Keratinocyte (primary cell): ENCODE measurements at regions not wholly inside any gene's neighbourhood (a gene's known extent, or its start where the extent isn't known, plus 50 kb on each side); places are given as distances from the start of the nearest gene placed in this dataset.

Experiments
- DNase-seq: peaks from one replicate; pipeline ENCODE4 v3.0.0-alpha.2; 2011; ENCODE audit warnings: low read depth, missing footprints, low spot score
- FAIRE-seq: peaks from 2 replicates; lab custom pipeline; 2011; peaks lifted over from hg19 to GRCh38; lab: Jason Lieb, UNC
- H2AFZ ChIP-seq: 2 replicates; pipeline ENCODE4 v1.6.0; 2012; ENCODE audit warnings: low read length, control low read depth, inconsistent platforms; ENCODE audit not compliant: control insufficient read depth
- H3K27ac ChIP-seq: 2 replicates; pipeline ENCODE4 v1.5.1; 2011; ENCODE audit warnings: low read length; ENCODE audit not compliant: control insufficient read depth, insufficient read depth
- H3K27me3 ChIP-seq: 3 replicates; pipeline ENCODE4 v1.6.0; 2011; ENCODE audit warnings: low read length; ENCODE audit not compliant: control insufficient read depth, insufficient read depth; ENCODE audit errors: extremely low read depth
- H3K36me3 ChIP-seq, 2 experiments: 2 replicates in 1 of 2; 3 replicates in 1 of 2; pipeline ENCODE4 v1.5.1; 2011; ENCODE audit warnings: low read length in 2 of 2, mild to moderate bottlenecking in 1 of 2; ENCODE audit not compliant: control insufficient read depth in 2 of 2, insufficient read depth in 2 of 2; ENCODE audit errors: extremely low read depth in 1 of 2
- H3K4me1 ChIP-seq: 3 replicates; pipeline ENCODE4 v1.5.1; 2011; ENCODE audit warnings: low read length; ENCODE audit not compliant: control insufficient read depth, insufficient read depth; ENCODE audit errors: extremely low read depth
- H3K4me2 ChIP-seq: 3 replicates; pipeline ENCODE4 v1.6.0; 2011; ENCODE audit warnings: low read depth, low read length; ENCODE audit not compliant: control insufficient read depth, insufficient read depth; ENCODE audit errors: extremely low read depth
- H3K4me3 ChIP-seq, 3 experiments: fragments of 200-600 bp in 1 of 3; sonication (generic) in 1 of 3; 2 replicates in 2 of 3; 3 replicates in 1 of 3; pipeline ENCODE4 v1.5.1; 2011 to 2016; ENCODE audit warnings: low read length in 3 of 3, mild to moderate bottlenecking in 3 of 3, control low read depth in 2 of 3, inconsistent platforms in 1 of 3, low read depth in 1 of 3, mixed read lengths in 1 of 3, mixed run types in 1 of 3, moderate library complexity in 1 of 3; ENCODE audit not compliant: control insufficient read depth in 2 of 3, insufficient read depth in 2 of 3; ENCODE audit errors: extremely low read depth in 1 of 3
- H3K79me2 ChIP-seq: 2 replicates; pipeline ENCODE4 v1.6.0; 2012; ENCODE audit warnings: low read length; ENCODE audit not compliant: control insufficient read depth, insufficient read depth
- H3K9ac ChIP-seq: 3 replicates; pipeline ENCODE4 v1.6.0; 2011; ENCODE audit warnings: low read length; ENCODE audit not compliant: control insufficient read depth, insufficient read depth; ENCODE audit errors: extremely low read depth
- H3K9me1 ChIP-seq: 3 replicates; pipeline ENCODE4 v1.6.0; 2011; ENCODE audit warnings: low read length; ENCODE audit not compliant: control insufficient read depth, insufficient read depth; ENCODE audit errors: extremely low read depth
- H3K9me3 ChIP-seq: 2 replicates; pipeline ENCODE4 v1.5.1; 2012; ENCODE audit warnings: low read depth, low read length; ENCODE audit not compliant: control insufficient read depth
- H4K20me1 ChIP-seq: 3 replicates; pipeline ENCODE4 v1.6.0; 2011; ENCODE audit warnings: low read length; ENCODE audit not compliant: control insufficient read depth, insufficient read depth; ENCODE audit errors: extremely low read depth
- EZH2 ChIP-seq: IDR thresholded peaks from one replicate; pipeline ENCODE4 v1.6.1; 2012; ENCODE audit warnings: inconsistent platforms, mild to moderate bottlenecking, low read length, moderate library complexity
- dilution Hi-C: fragments of 300-500 bp; cut with MboI; formaldehyde crosslinking; loops from one replicate; pipeline ENCODE4 v1.7.0; 2020; ENCODE audit warnings: low sequenced_read_pairs; ENCODE audit not compliant: extremely low pct_ligation_motif_present
- TF ChIP-seq, protein P1 (sequence below), 3 experiments: IDR thresholded peaks in 1 of 3; conservative IDR thresholded peaks in 1 of 3; optimal IDR thresholded peaks in 1 of 3; 2 replicates in 2 of 3; 3 replicates in 1 of 3; pipeline versions ENCODE3 to v1.5.1; 2011; ENCODE audit warnings: low read length in 3 of 3, mild to moderate bottlenecking in 3 of 3, moderate library complexity in 2 of 3, control low read depth in 1 of 3, inconsistent platforms in 1 of 3; ENCODE audit not compliant: insufficient read depth in 2 of 3; ENCODE audit errors: extremely low read depth in 1 of 3

DNA sequence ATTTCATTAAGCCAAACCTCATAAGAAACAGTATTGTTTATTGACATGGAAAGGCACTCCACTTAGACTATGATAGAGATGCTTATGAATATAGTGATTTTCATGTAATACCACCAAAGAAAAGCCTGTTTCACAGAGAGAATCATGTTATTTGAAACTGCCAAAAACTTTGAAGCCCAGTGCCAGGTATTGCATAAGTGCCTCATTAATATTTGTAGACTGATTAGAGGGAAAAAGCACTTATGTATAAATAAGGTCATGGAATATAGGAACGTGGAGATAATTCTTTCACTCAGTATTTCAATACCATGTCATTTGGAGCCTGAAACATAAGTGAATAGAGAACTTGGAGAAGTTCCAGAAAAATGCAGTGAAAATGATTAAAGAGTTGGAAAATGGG is 162.6 kb upstream of the CRIM1 start:
- Histone ChIP-seq H3K27ac (no peak overlapping the region), H3K36me3 (no peaks in the 10 kb centered on the region), H3K4me3 (no peak overlapping the region), H3K9ac (no peak overlapping the region), H3K4me1 (no peaks in the 10 kb centered on the region), H3K4me2 (no peak overlapping the region), H4K20me1 (no peaks in the 10 kb centered on the region), H2AFZ (no peak overlapping the region), H3K79me2 (no peaks in the 10 kb centered on the region), H3K9me3 (no peaks in the 10 kb centered on the region), H3K9me1 (no peaks in the 10 kb centered on the region), H3K27me3 (no peaks in the 10 kb centered on the region)
- FAIRE-seq, result no peak
- DNase-seq, result no peak
- no peak for TF ChIP-seq EZH2
- TF ChIP-seq, protein P1, sequence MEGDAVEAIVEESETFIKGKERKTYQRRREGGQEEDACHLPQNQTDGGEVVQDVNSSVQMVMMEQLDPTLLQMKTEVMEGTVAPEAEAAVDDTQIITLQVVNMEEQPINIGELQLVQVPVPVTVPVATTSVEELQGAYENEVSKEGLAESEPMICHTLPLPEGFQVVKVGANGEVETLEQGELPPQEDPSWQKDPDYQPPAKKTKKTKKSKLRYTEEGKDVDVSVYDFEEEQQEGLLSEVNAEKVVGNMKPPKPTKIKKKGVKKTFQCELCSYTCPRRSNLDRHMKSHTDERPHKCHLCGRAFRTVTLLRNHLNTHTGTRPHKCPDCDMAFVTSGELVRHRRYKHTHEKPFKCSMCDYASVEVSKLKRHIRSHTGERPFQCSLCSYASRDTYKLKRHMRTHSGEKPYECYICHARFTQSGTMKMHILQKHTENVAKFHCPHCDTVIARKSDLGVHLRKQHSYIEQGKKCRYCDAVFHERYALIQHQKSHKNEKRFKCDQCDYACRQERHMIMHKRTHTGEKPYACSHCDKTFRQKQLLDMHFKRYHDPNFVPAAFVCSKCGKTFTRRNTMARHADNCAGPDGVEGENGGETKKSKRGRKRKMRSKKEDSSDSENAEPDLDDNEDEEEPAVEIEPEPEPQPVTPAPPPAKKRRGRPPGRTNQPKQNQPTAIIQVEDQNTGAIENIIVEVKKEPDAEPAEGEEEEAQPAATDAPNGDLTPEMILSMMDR (optimal IDR thresholded peaks at IDR 0.05 in 1 of 3, IDR thresholded peaks at IDR 0.05 in 1 of 3, conservative IDR thresholded peaks at IDR 0.05 in 1 of 3; ENCODE audit: extremely low read depth in 1 of 3, insufficient read depth in 2 of 3, low read length in 3 of 3), result no peak
- dilution Hi-C loops, result no loop called here

DNA sequence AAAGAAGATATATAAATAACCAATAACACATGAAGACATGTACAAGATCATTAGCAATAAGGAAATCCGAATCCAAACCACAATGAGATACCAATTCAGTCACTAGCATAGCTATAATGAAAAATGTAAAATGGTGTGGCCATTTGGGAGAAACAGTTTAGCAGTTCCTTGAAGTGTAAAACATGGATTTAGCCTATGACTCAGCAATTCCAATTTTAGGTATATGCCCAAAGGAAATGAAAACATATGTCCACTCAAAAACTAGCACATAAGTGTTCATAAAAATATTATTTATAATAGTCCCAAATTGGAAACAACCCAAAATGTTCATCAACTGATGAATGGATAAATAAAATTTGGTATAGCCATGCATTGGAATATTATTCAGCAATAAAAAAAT is 165.5 kb upstream of the CRIM1 start:
- no peak overlapping the region for H3K4me2 ChIP-seq
- dilution Hi-C loops, result no loop called here
- no peaks in the 10 kb centered on the region for H3K9me3 ChIP-seq
- no peaks in the 10 kb centered on the region for H3K36me3 ChIP-seq
- TF ChIP-seq, protein P1 (optimal IDR thresholded peaks at IDR 0.05 in 1 of 3, IDR thresholded peaks at IDR 0.05 in 1 of 3, conservative IDR thresholded peaks at IDR 0.05 in 1 of 3; ENCODE audit: extremely low read depth in 1 of 3, insufficient read depth in 2 of 3, low read length in 3 of 3), result no peak
- TF ChIP-seq EZH2, result no peak
- DNase-seq, result no peak
- H4K20me1 ChIP-seq, result no peaks in the 10 kb centered on the region
- H3K9ac ChIP-seq, result no peak overlapping the region
- H3K79me2 ChIP-seq, result no peaks in the 10 kb centered on the region
- no peak overlapping the region for H2AFZ ChIP-seq
- H3K4me3 ChIP-seq, result no peak overlapping the region
- no peaks in the 10 kb centered on the region for H3K4me1 ChIP-seq
- no peaks in the 10 kb centered on the region for H3K27me3 ChIP-seq
- no peak overlapping the region for H3K27ac ChIP-seq
- no peaks in the 10 kb centered on the region for H3K9me1 ChIP-seq
- FAIRE-seq, result no peak
